Mesodermal cell (in vitro differentiated cells): ENCODE measurements at regions not wholly inside any gene's neighbourhood (a gene's known extent, or its start where the extent isn't known, plus 50 kb on each side); places are given as distances from the start of the nearest gene placed in this dataset.

Experiments
- H3K27ac ChIP-seq: 2 replicates; pipeline ENCODE4 v1.7.0; 2013; ENCODE audit warnings: mild to moderate bottlenecking, low read depth, low read length, moderate library complexity; ENCODE audit not compliant: severe bottlenecking
- H3K36me3 ChIP-seq: 2 replicates; pipeline ENCODE4 v1.7.1; 2013; ENCODE audit warnings: mild to moderate bottlenecking, low read length, moderate library complexity; ENCODE audit not compliant: control insufficient read depth, insufficient read depth
- H3K4me1 ChIP-seq: one replicate; pipeline ENCODE4 v1.7.1; 2013; ENCODE audit warnings: mild to moderate bottlenecking, low read length; ENCODE audit not compliant: insufficient read depth, control insufficient read depth, poor library complexity, severe bottlenecking
- H3K4me3 ChIP-seq: 2 replicates; pipeline ENCODE4 v1.7.0; 2013; ENCODE audit warnings: low read length, control low read depth, mild to moderate bottlenecking; ENCODE audit not compliant: insufficient read depth, poor library complexity, severe bottlenecking; ENCODE audit errors: extremely low read depth
- H3K9me3 ChIP-seq: 2 replicates; pipeline ENCODE4 v1.7.1; 2013; ENCODE audit warnings: mild to moderate bottlenecking, low read length, moderate library complexity; ENCODE audit not compliant: control insufficient read depth
- WGBS, 2 experiments: methylation state at CpG; one replicate each; pipeline ENCODE4 v1.1.5; 2013; ENCODE audit warnings: missing lambda C conversion rate in 2 of 2; ENCODE audit not compliant: insufficient coverage in 2 of 2; 5-methylcytosine and 5-hydroxymethylcytosine counted together

DNA sequence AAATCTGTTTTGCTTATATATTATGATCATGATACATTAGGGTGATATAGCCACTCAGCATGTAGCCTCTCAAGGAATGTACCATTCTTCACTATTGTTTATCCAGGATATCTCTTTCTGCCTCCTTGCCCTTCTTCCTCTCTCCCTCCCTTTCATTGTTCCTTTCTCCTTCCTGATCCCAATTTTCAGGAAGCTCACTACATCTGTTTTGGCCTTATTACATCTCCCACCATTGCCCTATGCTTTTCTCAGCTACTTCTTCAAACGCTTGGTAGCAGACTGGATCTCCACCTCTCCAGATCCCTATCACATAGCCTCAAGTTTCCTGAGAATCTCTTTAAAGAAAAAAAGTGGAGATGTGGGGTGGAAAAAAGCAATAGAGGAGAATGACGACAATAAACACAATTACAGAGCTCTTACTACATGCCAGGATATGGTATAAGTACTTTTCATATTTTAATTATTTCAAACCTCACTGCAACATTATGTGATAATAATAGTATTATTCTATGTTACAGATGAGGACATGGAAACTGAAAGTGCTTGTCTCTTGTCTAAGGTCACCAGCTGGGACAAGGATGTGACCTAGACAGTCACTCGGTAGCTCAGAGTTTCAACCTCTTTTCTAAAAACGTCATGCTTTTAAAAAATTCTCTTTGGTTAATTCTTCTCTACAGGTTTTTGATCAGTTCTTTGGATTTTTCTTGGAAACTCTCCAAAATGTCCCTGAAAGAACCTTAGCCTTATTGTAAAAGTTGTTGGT, 959.1 kb downstream of the CDH11 start:
- H3K4me1 ChIP-seq, result peaks cover 11% of the 10 kb centered on the region
- 67 to 96% methylated on average over 1 to 2 of the region's 4 CpGs for WGBS, 2 experiments
- H3K4me3 ChIP-seq, result no peak overlapping the region
- H3K36me3 ChIP-seq, result no peaks in the 10 kb centered on the region
- H3K9me3 ChIP-seq, result no peaks in the 10 kb centered on the region
- H3K27ac ChIP-seq, result no peak overlapping the region

DNA sequence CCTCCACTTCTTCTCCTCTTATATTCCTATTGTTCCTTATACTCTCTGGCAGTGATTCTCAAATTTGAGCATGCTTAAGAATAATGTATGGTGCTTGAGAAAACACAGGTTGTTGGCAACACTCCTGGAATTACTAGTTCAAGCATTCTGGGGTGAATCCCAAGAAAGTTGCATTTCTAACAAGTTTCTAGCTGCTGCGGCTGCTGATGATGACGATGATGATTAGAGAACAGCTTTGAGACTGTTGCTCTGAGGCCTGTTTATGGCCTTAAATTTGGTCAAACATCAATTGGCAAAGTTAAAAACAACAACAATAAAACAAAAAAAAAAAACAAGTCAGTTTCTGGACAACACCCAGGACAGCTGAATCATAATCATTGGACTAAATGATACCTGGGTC, 961.9 kb downstream of the CDH11 start:
- H3K27ac ChIP-seq, result no peak overlapping the region
- peaks cover 11% of the 10 kb centered on the region for H3K4me1 ChIP-seq
- WGBS, 2 experiments, result 86% methylated on average over 2 of the region's 2 CpGs; no CpG with 5 or more reads in 1 of the 2 experiments

DNA sequence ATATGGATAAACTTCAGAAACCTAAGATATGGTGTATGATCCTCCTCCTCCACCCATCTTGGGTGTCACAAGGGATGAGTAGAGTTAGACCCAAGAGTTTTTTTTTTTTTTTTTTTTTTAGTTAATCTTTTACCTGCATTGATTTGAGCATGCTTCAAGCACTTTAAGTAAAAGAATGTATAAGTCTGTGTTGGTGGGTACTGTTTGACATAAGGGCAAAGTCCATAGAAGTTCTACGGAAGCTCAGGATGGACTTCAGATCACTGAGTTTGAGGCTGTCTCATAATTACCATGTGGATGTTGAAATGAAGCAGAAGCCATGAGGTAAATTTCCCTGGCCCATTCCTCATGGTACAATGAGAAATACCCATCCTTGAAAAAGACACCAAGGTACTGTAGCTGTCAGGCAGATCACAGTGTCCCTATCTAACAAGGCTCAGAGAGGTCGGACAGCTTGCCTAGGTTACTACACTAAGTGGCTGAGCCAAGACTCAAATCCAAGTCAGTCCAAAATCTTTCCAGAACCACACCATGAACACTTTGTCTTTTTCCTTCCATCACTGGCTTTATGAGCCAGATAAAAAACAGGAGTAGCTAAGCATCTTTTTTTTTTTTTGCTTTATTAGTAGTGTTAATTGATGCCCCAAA, 962.8 kb downstream of the CDH11 start:
- H3K9me3 ChIP-seq, result no peaks in the 10 kb centered on the region
- no peak overlapping the region for H3K27ac ChIP-seq
- WGBS, 2 experiments, result 88 to 100% methylated on average over 1 to 2 of the region's 2 CpGs
- H3K36me3 ChIP-seq, result no peaks in the 10 kb centered on the region
- H3K4me3 ChIP-seq, result no peak overlapping the region
- peaks cover 11% of the 10 kb centered on the region for H3K4me1 ChIP-seq

More for the DNA sequence above, 961.9 kb downstream of the CDH11 start:
- Histone ChIP-seq H3K9me3 (no peaks in the 10 kb centered on the region), H3K36me3 (no peaks in the 10 kb centered on the region), H3K4me3 (no peak overlapping the region)

DNA sequence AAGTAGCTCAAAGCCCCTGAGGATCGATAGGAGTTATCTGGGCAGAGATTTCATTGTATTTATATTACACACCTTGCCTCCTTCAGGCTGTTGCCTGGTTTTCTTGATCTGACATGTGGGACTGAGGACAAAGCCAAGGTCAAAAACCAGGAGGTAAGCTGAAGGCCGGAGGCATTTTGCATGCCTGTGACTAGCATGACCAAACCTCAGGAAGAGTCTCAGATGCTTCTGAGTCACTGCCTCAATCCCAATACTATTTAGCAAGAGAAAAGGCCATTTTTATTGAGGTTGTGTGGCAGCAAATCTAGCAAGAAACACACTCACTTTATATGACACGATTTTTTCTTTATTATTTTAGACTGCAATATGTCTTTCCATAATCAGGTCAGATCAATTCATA, 968.1 kb downstream of the CDH11 start:
- peaks cover 3% of the 10 kb centered on the region for H3K4me1 ChIP-seq
- no peaks in the 10 kb centered on the region for H3K36me3 ChIP-seq
- H3K27ac ChIP-seq, result no peak overlapping the region
- H3K4me3 ChIP-seq, result no peak overlapping the region
- H3K9me3 ChIP-seq, result no peaks in the 10 kb centered on the region
- 80 to 100% methylated on average over 1 of the region's 3 CpGs for WGBS, 2 experiments

DNA sequence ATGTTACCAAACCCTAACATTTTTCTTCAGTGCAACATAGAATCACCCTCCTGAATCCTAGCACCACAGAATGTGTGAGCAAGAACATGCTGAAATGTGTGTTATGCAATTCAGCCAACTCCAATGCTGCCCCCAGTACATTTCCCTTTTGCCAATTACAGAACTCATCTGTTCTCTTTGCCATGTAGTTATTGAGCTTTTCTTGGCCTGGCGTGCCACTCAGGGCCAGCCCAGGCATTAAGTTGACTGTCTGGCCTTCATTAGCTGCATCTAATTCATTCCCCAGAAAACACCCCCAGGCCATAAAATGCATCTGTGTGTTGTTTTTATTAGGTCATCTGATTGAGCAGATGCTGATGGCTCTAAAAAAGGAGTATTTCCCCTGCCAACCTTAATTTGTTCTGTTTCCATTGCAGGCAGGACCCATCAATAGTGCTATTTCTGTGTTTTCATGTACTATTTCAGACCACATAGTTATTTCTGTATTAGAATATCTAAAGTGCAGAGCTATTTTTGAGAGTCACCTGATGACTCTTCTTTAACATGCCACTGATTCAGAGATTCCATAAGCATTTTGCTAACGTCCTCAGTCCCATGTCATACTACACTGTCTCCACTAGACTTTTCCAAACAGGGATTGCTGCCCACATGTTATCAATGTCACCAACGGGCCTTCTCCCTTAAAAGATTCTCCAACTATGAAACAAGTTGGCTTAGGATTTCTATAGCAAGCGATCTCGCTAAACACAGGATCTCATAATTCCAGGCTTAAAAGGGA, 969.7 kb downstream of the CDH11 start:
- WGBS, 2 experiments, result 86 to 100% methylated on average over 4 of the region's 5 CpGs
- Histone ChIP-seq H3K9me3 (no peaks in the 10 kb centered on the region), H3K27ac (no peak overlapping the region)

DNA sequence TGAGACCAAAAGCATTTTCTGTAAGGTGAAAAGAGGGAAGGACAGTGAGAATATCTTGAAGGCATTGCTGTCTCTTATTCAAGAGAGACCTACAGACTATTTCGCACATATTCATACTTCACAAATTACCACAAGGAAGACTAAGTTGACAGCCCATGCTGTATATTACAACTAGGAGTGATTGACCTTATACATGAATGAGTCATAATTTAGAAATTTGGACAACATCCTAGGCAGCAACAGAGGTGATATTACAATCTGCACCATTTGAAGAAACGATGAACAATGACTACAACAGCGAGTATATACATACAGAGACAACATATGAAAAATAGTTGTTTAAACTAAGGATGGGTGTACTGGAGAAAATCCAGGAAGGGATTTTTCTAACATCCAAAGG, 971.7 kb downstream of the CDH11 start:
- no peaks in the 10 kb centered on the region for H3K9me3 ChIP-seq
- H3K4me3 ChIP-seq, result no peak overlapping the region
- no CpG with 5 or more reads among the region's 3 CpGs for WGBS, 2 experiments
- H3K4me1 ChIP-seq, result peaks cover 3% of the 10 kb centered on the region
- H3K27ac ChIP-seq, result no peak overlapping the region
- no peaks in the 10 kb centered on the region for H3K36me3 ChIP-seq

More for the DNA sequence above, 969.7 kb downstream of the CDH11 start:
- no peak overlapping the region for H3K4me3 ChIP-seq
- no peaks in the 10 kb centered on the region for H3K36me3 ChIP-seq
- peaks cover 3% of the 10 kb centered on the region for H3K4me1 ChIP-seq

DNA sequence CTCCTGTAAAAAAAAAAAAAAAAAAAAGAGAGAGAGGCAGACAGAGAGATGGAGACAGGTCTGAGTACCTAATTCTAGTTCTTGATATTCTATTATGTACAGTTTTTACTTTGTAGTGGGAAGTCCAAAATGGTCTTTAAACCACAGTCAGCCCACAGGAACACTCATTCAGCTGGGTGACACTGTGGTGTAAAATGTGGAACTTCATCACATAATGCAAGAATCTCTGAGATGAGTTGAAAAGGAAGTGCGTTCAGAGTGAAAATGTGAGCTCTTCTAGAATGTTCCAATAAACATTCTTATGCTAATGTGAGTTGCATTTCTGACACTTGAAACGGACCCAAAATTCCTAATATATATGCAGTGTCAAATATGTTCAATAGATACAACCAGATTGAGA, 972.1 kb downstream of the CDH11 start:
- Histone ChIP-seq H3K36me3 (no peaks in the 10 kb centered on the region), H3K27ac (no peak overlapping the region), H3K9me3 (no peaks in the 10 kb centered on the region), H3K4me1 (peaks cover 3% of the 10 kb centered on the region), H3K4me3 (no peak overlapping the region)
- 100% methylated on average over 1 of the region's 2 CpGs; no CpG with 5 or more reads in 1 of the 2 experiments for WGBS, 2 experiments

DNA sequence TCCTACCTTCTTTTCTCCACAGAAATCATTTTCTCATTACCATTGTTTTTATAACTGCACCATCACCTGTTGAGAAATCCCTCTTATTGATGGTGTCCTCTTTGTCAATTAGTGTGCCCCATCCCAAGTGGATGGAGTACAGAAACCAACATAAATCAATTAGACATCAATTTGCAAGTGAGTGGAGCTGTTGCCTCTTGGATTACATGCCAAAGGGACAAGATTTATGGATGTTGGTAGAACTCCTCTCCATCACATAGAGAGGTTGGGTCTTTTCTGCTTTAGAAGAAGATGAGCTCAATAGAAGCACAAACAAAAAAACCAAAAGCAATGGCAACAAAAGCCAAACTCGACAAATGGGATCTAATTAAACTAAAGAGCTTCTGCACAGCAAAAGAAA, 973.5 kb downstream of the CDH11 start:
- Histone ChIP-seq H3K27ac (no peak overlapping the region), H3K9me3 (no peaks in the 10 kb centered on the region), H3K4me3 (no peak overlapping the region), H3K36me3 (no peaks in the 10 kb centered on the region), H3K4me1 (peaks cover 3% of the 10 kb centered on the region)
- no CpG with 5 or more reads among the region's 1 CpG for WGBS, 2 experiments

DNA sequence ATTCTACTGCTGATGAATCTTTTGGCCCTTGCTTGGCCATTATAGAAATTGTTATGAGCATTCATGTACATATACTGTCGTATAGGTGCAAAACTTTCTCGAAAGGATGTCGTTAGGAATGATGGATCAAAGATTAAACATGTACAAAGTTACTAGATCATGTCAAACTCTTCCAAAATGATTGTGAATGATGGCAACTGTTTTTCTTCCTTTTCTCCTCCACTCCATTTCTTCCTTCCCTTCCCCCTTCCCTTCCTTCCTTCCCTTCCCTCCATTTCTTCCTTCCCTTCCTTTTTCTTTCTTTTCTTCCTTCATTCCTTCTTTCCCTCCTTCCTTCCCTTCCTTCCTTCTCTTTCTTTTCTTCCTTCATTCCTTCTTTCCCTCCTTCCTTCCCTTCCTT, 973.9 kb downstream of the CDH11 start:
- Histone ChIP-seq H3K27ac (no peak overlapping the region), H3K36me3 (no peaks in the 10 kb centered on the region), H3K4me3 (no peak overlapping the region), H3K9me3 (no peaks in the 10 kb centered on the region), H3K4me1 (peaks cover 3% of the 10 kb centered on the region)
- no CpG with 5 or more reads among the region's 3 CpGs for WGBS, 2 experiments

DNA sequence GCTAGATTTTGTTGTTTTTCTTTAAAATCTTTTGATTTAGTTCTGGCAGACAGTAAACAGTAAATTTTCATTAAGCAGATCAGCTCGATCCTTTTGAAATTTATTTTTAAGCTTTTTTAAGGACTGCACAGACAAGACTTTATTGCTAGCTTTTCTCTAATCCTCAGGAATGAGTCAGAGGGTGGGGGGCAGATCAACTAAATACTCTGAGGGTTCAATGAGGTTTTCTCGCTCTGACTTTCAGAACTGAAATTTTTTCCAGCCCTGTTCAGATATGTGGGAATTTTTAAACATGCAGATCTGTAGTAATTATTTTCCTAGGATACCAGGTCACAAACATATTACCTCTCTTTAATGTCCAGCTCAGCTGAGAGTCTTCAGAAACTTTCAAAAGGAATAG, 977.2 kb downstream of the CDH11 start:
- WGBS, 2 experiments, result no CpG with 5 or more reads among the region's 2 CpGs
- H3K4me3 ChIP-seq, result no peak overlapping the region
- H3K27ac ChIP-seq, result no peak overlapping the region
- no peaks in the 10 kb centered on the region for H3K9me3 ChIP-seq
- H3K36me3 ChIP-seq, result no peaks in the 10 kb centered on the region
- H3K4me1 ChIP-seq, result no peaks in the 10 kb centered on the region
